Naive thymus-derived CD4-positive, alpha-beta T cell (primary cell): ENCODE measurements at regions not wholly inside any gene's neighbourhood (a gene's known extent, or its start where the extent isn't known, plus 50 kb on each side); places are given as distances from the start of the nearest gene placed in this dataset.

Experiments
- ATAC-seq: fragments of 150-1000 bp; cut with Tn5 transposase; 2 replicates; pipeline ENCODE4 v1.10.0; 2021; ENCODE audit warnings: mild to moderate bottlenecking, moderate library complexity
- CTCF ChIA-PET: fragments of 350-600 bp; sonication (Branson Sonifier 250); formaldehyde crosslinking; loops from one replicate; lab custom pipeline; 2021; ENCODE audit warnings: antibody characterized with exemption; lab: Charles Lee
- POLR2A ChIA-PET: fragments of 350-600 bp; sonication (Branson Sonifier 250); formaldehyde crosslinking; loops from one replicate; lab custom pipeline; 2021; ENCODE audit warnings: antibody characterized with exemption, inconsistent platforms; lab: Charles Lee
- DNase-seq, 9 donors: peaks; one replicate each; pipeline versions ENCODE4 v3.0.0 to v3.0.0-alpha.2; 2020 to 2022; ENCODE audit warnings: mixed read lengths in 1 of 9
- H3K27ac ChIP-seq: one replicate; pipeline ENCODE4 v1.7.0; 2013; ENCODE audit warnings: mild to moderate bottlenecking, low read depth, low read length, moderate library complexity
- H3K27me3 ChIP-seq, 2 donors: one replicate each; pipeline ENCODE4 v1.7.0; 2013; ENCODE audit warnings: low read length in 2 of 2, mild to moderate bottlenecking in 2 of 2, moderate library complexity in 2 of 2; ENCODE audit not compliant: control insufficient read depth in 2 of 2, insufficient read depth in 2 of 2
- H3K36me3 ChIP-seq, 3 experiments: 1 replicate in 2 of 3; 2 replicates in 1 of 3; pipeline ENCODE4 v1.7.0; 2013; ENCODE audit warnings: low read length in 3 of 3, mild to moderate bottlenecking in 3 of 3, moderate library complexity in 1 of 3; ENCODE audit not compliant: insufficient read depth in 3 of 3, control insufficient read depth in 2 of 3
- H3K4me1 ChIP-seq, 2 donors: one replicate each; pipeline ENCODE4 v1.7.0; 2013; ENCODE audit warnings: low read length in 2 of 2, mild to moderate bottlenecking in 2 of 2, moderate library complexity in 1 of 2; ENCODE audit not compliant: control insufficient read depth in 2 of 2, insufficient read depth in 2 of 2
- H3K4me3 ChIP-seq: 2 replicates; pipeline ENCODE4 v1.7.0; 2013; ENCODE audit warnings: mild to moderate bottlenecking, low read length
- H3K9me3 ChIP-seq, 3 experiments: 1 replicate in 2 of 3; 2 replicates in 1 of 3; pipeline ENCODE4 v1.7.0; 2013; ENCODE audit warnings: low read length in 3 of 3; ENCODE audit not compliant: control insufficient read depth in 2 of 3
- H3K27ac Mint-ChIP-seq, 9 donors: one replicate each; pipeline ENCODE4 v1.8.0; 2020 to 2022; ENCODE audit warnings: mixed read lengths in 9 of 9, mild to moderate bottlenecking in 8 of 9, moderate library complexity in 5 of 9, inconsistent platforms in 2 of 9
- H3K27me3 Mint-ChIP-seq, 5 donors: one replicate each; pipeline ENCODE4 v1.8.0; 2021 to 2022; ENCODE audit warnings: mixed read lengths in 5 of 5, mild to moderate bottlenecking in 1 of 5
- H3K36me3 Mint-ChIP-seq, 5 donors: one replicate each; pipeline ENCODE4 v1.8.0; 2020 to 2022; ENCODE audit warnings: mixed read lengths in 5 of 5, mild to moderate bottlenecking in 3 of 5, inconsistent platforms in 1 of 5
- H3K4me1 Mint-ChIP-seq, 7 donors: one replicate each; pipeline ENCODE4 v1.8.0; 2020 to 2022; ENCODE audit warnings: mixed read lengths in 7 of 7, mild to moderate bottlenecking in 3 of 7, inconsistent platforms in 1 of 7
- H3K4me3 Mint-ChIP-seq, 10 donors: one replicate each; pipeline ENCODE4 v1.8.0; 2020 to 2022; ENCODE audit warnings: mild to moderate bottlenecking in 10 of 10, mixed read lengths in 10 of 10, moderate library complexity in 6 of 10, inconsistent platforms in 2 of 10
- H3K9me3 Mint-ChIP-seq, 11 donors: one replicate each; pipeline ENCODE4 v1.8.0; 2020 to 2022; ENCODE audit warnings: mixed read lengths in 11 of 11, mild to moderate bottlenecking in 4 of 11, inconsistent platforms in 1 of 11, moderate library complexity in 1 of 11
- intact Hi-C, 2 donors: fragments of 100-400 bp; cut with micrococcal nuclease; formaldehyde crosslinking; loops; one replicate each; pipeline ENCODE4 v1.15.1; 2023

- H3K27me3 Mint-ChIP-seq: no peaks in the 10 kb centered on the region
- no peak overlapping the region for H3K4me3 Mint-ChIP-seq
- Histone ChIP-seq H3K4me1 (no peaks in the 10 kb centered on the region), H3K27me3 (no peaks in the 10 kb centered on the region), H3K27ac (no peak overlapping the region), H3K36me3 (no peaks in the 10 kb centered on the region), H3K4me3 (no peak overlapping the region), H3K9me3 (no peaks in the 10 kb centered on the region)
- ChIA-PET CTCF (no interaction called here), POLR2A (no interaction called here)
- H3K27ac Mint-ChIP-seq: no peak overlapping the region
- no peaks in the 10 kb centered on the region for H3K36me3 Mint-ChIP-seq
- H3K9me3 Mint-ChIP-seq: peaks cover 0 to 16% (median 4%) of the 10 kb centered on the region in 11 donors
- intact Hi-C loops: no loop called here
- ATAC-seq (no peak), DNase-seq (no peak)
- H3K4me1 Mint-ChIP-seq: no peaks in the 10 kb centered on the region
Observed at GRCh38 chr20:55360895-55361294, 644.4 kb downstream of the CBLN4 start.

- Mint-ChIP-seq H3K4me3 (no peak overlapping the region), H3K4me1 (no peaks in the 10 kb centered on the region), H3K27ac (no peak overlapping the region), H3K9me3 (peaks cover 2 to 34% (median 14%) of the 10 kb centered on the region in 11 donors), H3K36me3 (no peaks in the 10 kb centered on the region), H3K27me3 (peaks cover 0 to 6% (median 0%) of the 10 kb centered on the region in 5 donors)
- ChIA-PET POLR2A (no interaction called here), CTCF (no interaction called here)
- H3K36me3 ChIP-seq: no peaks in the 10 kb centered on the region
- H3K27ac ChIP-seq: no peak overlapping the region
- no peak overlapping the region for H3K4me3 ChIP-seq
- no peaks in the 10 kb centered on the region for H3K9me3 ChIP-seq
- no peaks in the 10 kb centered on the region for H3K4me1 ChIP-seq
- no peaks in the 10 kb centered on the region for H3K27me3 ChIP-seq
- DNase-seq (no peak), ATAC-seq (no peak)
- intact Hi-C loops: no loop called here
Observed at GRCh38 chr20:55354720-55355119, 650.6 kb downstream of the CBLN4 start.

- intact Hi-C loops: no loop called here
- no peak overlapping the region for H3K4me3 ChIP-seq
- ATAC-seq: no peak
- ChIA-PET POLR2A (interaction anchor here (0.6 kb wide), 1 partner anchor 9 kb away, joined by 3 read pairs; no protein-coding TSS in a partner anchor), CTCF (no interaction called here)
- H3K4me1 ChIP-seq: no peaks in the 10 kb centered on the region
- no peak overlapping the region for H3K4me3 Mint-ChIP-seq
- DNase-seq: no peak
- H3K36me3 Mint-ChIP-seq: no peaks in the 10 kb centered on the region
- H3K9me3 Mint-ChIP-seq: peaks cover 2 to 31% (median 14%) of the 10 kb centered on the region in 11 donors
- no peak overlapping the region for H3K27ac ChIP-seq
- H3K36me3 ChIP-seq: no peaks in the 10 kb centered on the region
- no peaks in the 10 kb centered on the region for H3K27me3 ChIP-seq
- peaks cover 0 to 6% (median 0%) of the 10 kb centered on the region in 5 donors for H3K27me3 Mint-ChIP-seq
- H3K27ac Mint-ChIP-seq: no peak overlapping the region
- no peaks in the 10 kb centered on the region for H3K9me3 ChIP-seq
- H3K4me1 Mint-ChIP-seq: no peaks in the 10 kb centered on the region
Observed at GRCh38 chr20:55353206-55353605, 652.1 kb downstream of the CBLN4 start.

GRCh38 chr20:55348223-55348622 is 657.1 kb downstream of the CBLN4 start:
- no peaks in the 10 kb centered on the region for H3K36me3 Mint-ChIP-seq
- no peaks in the 10 kb centered on the region for H3K27me3 ChIP-seq
- no peak overlapping the region for H3K4me3 Mint-ChIP-seq
- peaks cover 0 to under 1% (median 0%) of the 10 kb centered on the region in 5 donors for H3K27me3 Mint-ChIP-seq
- no peaks in the 10 kb centered on the region for H3K4me1 ChIP-seq
- no peak overlapping the region for H3K27ac ChIP-seq
- no peak for DNase-seq
- ATAC-seq: no peak
- ChIA-PET CTCF (no interaction called here), POLR2A (no interaction called here)
- no peak overlapping the region for H3K4me3 ChIP-seq
- no peak overlapping the region for H3K27ac Mint-ChIP-seq
- no peaks in the 10 kb centered on the region for H3K4me1 Mint-ChIP-seq
- intact Hi-C loops: no loop called here
- H3K9me3 ChIP-seq: no peaks in the 10 kb centered on the region
- H3K36me3 ChIP-seq: no peaks in the 10 kb centered on the region
- peaks cover 2 to 29% (median 9%) of the 10 kb centered on the region in 11 donors for H3K9me3 Mint-ChIP-seq

- no peak for ATAC-seq
- intact Hi-C loops: no loop called here
- Histone ChIP-seq H3K36me3 (no peaks in the 10 kb centered on the region), H3K4me1 (no peaks in the 10 kb centered on the region), H3K27ac (no peak overlapping the region), H3K4me3 (no peak overlapping the region), H3K27me3 (no peaks in the 10 kb centered on the region), H3K9me3 (no peaks in the 10 kb centered on the region)
- POLR2A ChIA-PET: no interaction called here
- Mint-ChIP-seq H3K9me3 (peaks cover 0 to 11% (median 6%) of the 10 kb centered on the region in 11 donors), H3K36me3 (no peaks in the 10 kb centered on the region), H3K4me1 (no peaks in the 10 kb centered on the region), H3K4me3 (no peak overlapping the region), H3K27me3 (peaks cover 0 to 8% (median 0%) of the 10 kb centered on the region in 5 donors), H3K27ac (no peak overlapping the region)
- DNase-seq: no peak
- CTCF ChIA-PET: no interaction called here
Observed at GRCh38 chr20:55342822-55343221, 662.5 kb downstream of the CBLN4 start.

GRCh38 chr20:55333798-55334197 is 671.5 kb downstream of the CBLN4 start:
- Mint-ChIP-seq H3K4me1 (no peaks in the 10 kb centered on the region), H3K4me3 (no peak overlapping the region), H3K36me3 (no peaks in the 10 kb centered on the region), H3K9me3 (peaks cover 0 to 11% (median 3%) of the 10 kb centered on the region in 11 donors), H3K27me3 (no peaks in the 10 kb centered on the region), H3K27ac (no peak overlapping the region)
- ATAC-seq (no peak), DNase-seq (no peak)
- Histone ChIP-seq H3K27me3 (no peaks in the 10 kb centered on the region), H3K4me1 (no peaks in the 10 kb centered on the region), H3K27ac (no peak overlapping the region), H3K4me3 (no peak overlapping the region), H3K9me3 (no peaks in the 10 kb centered on the region), H3K36me3 (no peaks in the 10 kb centered on the region)
- POLR2A ChIA-PET: no interaction called here
- intact Hi-C loops: no loop called here
- CTCF ChIA-PET: no interaction called here

- intact Hi-C loops: no loop called here
- H3K4me3 ChIP-seq: no peak overlapping the region
- Mint-ChIP-seq H3K4me3 (no peak overlapping the region), H3K36me3 (no peaks in the 10 kb centered on the region), H3K9me3 (peaks cover 0 to 13% (median 5%) of the 10 kb centered on the region in 11 donors), H3K4me1 (peaks cover 0 to 1% (median 0%) of the 10 kb centered on the region in 7 donors), H3K27me3 (no peaks in the 10 kb centered on the region), H3K27ac (no peak overlapping the region)
- DNase-seq (no peak), ATAC-seq (no peak)
- no peaks in the 10 kb centered on the region for H3K9me3 ChIP-seq
- ChIA-PET CTCF (no interaction called here), POLR2A (no interaction called here)
- H3K36me3 ChIP-seq: no peaks in the 10 kb centered on the region
- H3K27me3 ChIP-seq: no peaks in the 10 kb centered on the region
- H3K27ac ChIP-seq: no peak overlapping the region
- no peaks in the 10 kb centered on the region for H3K4me1 ChIP-seq
Observed at GRCh38 chr20:55329108-55329507, 676.2 kb downstream of the CBLN4 start.
